ENCODE measurements at regions not wholly inside any gene's neighbourhood (a gene's known extent, or its start where the extent isn't known, plus 50 kb on each side); places are given as distances from the start of the nearest gene placed in this dataset.

- DNase-seq (ENCODE audit: low read depth), result peak; percentile 24
Observed at GRCh38 chr10:108862676-108863350, 1060.5 kb downstream of the XPNPEP1 start.

GRCh38 chr10:108861181-108861754, 1062.0 kb downstream of the XPNPEP1 start:
- no peak for DNase-seq (ENCODE audit: low read depth)

- no peak for DNase-seq (ENCODE audit: low read depth)
Observed at GRCh38 chr10:108852211-108852610, 1071.1 kb downstream of the XPNPEP1 start.

- DNase-seq (ENCODE audit: low read depth), result no peak
Observed at GRCh38 chr10:108850138-108850854, 1073.0 kb downstream of the XPNPEP1 start.

- no peak for DNase-seq (ENCODE audit: low read depth)
Observed at GRCh38 chr10:108849688-108850087, 1073.6 kb downstream of the XPNPEP1 start.

- DNase-seq (ENCODE audit: low read depth), result no peak
Observed at GRCh38 chr10:108849186-108849585, 1074.1 kb downstream of the XPNPEP1 start.

DNA sequence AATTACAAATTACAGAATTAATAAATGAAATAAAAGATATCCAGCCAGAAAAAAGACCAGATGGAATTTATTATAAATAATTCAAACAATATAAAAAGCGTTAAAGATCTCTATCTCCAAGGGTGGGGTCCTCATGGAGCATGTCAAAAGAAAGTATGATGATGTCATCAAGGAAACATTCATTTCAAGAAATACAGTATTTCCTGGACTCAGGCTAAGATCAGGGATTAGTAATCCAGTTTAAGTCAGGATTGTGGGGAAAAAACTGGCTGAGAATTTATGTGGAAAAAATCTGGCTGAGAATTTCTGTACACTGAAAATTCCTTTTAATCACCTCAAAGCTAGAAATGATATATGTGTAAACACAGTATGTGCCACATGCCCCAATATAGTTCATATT, 1075.3 kb downstream of the XPNPEP1 start:
- DNase-seq (ENCODE audit: low read depth), result peak; percentile 11

- DNase-seq (ENCODE audit: low read depth), result no peak
Observed at GRCh38 chr10:108840944-108841343, 1082.4 kb downstream of the XPNPEP1 start.

- no peak for DNase-seq (ENCODE audit: low read depth)
Observed at GRCh38 chr10:108836362-108836761, 1086.9 kb downstream of the XPNPEP1 start.

- DNase-seq (ENCODE audit: low read depth), result no peak
Observed at GRCh38 chr10:108822026-108822425, 1101.3 kb downstream of the XPNPEP1 start.

- DNase-seq (ENCODE audit: low read depth), result no peak
Observed at GRCh38 chr10:108819302-108819701, 1104.0 kb downstream of the XPNPEP1 start.

GRCh38 chr10:108817584-108817983, 1105.7 kb downstream of the XPNPEP1 start:
- DNase-seq (ENCODE audit: low read depth), result peak; percentile 11

DNA sequence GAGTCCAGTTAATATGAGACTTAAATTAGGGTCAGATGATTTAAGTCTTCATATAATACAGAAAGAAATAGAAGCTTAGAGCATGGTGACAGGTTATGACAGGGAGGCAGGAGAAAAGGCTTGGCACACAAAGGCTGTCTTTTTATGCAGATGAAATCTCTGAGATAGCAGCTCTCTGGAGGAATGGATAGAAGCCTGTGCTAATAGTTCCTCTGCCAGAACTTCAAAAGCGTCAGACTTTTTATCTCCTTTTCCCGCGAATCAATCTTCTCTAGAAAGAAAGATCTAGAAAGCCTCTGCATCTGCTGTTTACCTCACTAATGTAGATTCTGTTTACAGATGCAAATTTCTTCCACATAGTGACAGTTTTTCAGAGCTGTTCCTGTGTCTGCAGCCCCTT, 1106.2 kb downstream of the XPNPEP1 start:
- DNase-seq (ENCODE audit: low read depth), result no peak

GRCh38 chr10:108812906-108813305, 1110.4 kb downstream of the XPNPEP1 start:
- no peak for DNase-seq (ENCODE audit: low read depth)

GRCh38 chr10:108812296-108812695, 1111.0 kb downstream of the XPNPEP1 start:
- DNase-seq (ENCODE audit: low read depth), result peak; percentile 80

DNA sequence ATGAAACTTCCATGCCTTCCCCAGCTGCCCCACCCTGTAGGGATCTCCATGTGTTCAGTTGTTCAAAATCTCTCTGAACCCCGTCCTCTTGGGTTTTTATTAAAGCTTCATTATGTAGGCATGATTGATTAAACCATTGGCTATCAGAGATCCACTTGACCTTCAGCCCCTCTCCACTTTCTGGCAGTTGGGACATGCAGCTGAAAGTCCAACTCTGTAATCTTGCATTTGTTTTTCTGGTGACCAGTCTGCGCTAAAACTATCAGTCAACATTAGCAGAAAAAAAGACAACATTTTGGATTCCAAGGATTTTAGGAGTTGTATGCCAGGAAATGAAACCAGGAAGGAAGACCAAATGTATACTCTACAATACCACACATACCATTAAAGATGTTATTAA, 1115.1 kb downstream of the XPNPEP1 start:
- no peak for DNase-seq (ENCODE audit: low read depth)

DNA sequence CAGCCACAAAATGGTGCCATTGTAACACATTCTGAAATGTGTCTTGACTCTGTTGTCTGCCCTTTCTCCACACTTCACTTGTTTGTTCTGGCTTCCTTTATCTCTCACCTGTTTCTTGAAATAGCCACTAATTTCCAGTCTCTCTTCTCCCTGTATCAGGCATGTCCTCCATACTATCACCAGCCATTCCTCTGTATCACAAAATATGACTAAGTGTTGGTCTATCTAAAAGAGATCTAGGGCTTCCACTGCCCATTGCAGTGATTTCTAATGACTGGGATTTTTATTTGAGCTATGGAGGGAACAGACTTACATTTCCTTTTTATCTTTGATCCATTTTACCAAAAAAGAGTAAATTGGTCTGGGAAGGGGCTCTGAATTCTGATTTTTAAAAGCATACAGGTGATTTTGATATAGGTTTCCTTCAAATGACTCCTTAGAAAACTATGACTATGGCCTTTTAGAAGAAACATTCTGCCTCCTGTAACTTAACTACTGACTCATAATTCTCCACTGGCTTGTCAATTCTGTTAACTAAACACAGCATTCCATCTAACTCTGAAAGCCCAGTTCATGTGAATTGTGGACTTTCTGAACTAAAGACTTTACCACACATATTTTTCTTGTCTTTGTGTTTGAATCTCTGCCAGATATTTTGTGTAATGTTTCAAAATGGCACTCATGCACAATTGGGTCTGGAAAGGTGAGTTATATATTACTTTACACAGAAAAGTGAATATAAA, 1121.4 kb downstream of the XPNPEP1 start:
- peak; percentile 81 for DNase-seq (ENCODE audit: low read depth)

- DNase-seq (ENCODE audit: low read depth), result no peak
Observed at GRCh38 chr10:108801220-108801619, 1122.1 kb downstream of the XPNPEP1 start.

DNA sequence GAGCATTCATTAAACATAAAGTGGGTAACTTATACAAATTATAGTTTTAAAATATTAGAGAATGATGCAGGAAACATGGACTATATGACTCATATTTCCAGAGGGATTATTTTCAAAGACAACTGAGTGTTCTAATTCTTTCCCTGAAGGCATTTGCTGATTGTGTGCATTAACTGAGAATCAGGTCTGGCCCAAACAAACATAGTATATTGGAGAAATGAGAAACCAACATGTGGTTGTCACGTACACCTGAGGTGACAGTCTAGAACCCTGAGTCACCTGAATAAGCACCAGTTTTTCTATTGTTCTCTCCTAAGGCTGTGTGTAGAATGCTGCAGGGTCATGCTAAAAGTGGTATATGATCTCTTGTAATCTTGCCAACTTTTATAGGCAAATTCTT, 1125.7 kb downstream of the XPNPEP1 start:
- DNase-seq (ENCODE audit: low read depth), result no peak

DNA sequence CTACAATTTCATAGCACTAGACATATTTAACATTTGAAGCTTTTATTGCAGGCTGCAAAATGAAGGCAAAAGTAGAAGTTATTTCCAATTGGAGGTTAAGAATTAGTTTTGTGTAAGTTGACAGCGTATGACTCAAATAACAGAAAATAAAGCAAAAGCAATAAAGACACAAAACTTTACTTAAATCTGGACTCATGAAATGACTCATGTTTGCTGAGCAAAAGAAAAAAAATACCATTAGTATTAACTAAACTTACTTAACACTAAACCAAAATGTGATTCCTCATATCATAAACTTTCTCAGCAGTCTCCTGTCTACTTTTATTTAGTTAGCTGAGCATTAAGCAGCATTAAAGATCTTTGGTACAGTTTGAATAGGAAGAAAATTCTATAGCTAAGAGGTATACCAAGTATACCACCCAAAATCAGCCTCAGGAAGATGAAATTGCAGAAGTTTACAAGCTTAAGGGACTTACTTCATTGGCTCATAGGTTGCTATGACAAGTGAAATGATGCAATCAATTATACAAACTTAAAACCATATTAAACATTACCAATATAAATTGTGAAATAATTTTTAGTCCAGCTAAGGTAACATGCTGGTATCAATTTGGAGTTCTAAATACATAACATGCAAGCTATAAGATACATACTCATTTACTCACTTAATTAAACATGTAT, 1131.4 kb downstream of the XPNPEP1 start:
- peak; percentile 57 for DNase-seq (ENCODE audit: low read depth)

GRCh38 chr10:108791030-108791429, 1132.3 kb downstream of the XPNPEP1 start:
- DNase-seq (ENCODE audit: low read depth), result no peak

GRCh38 chr10:108789919-108790318, 1133.4 kb downstream of the XPNPEP1 start:
- peak; percentile 66 for DNase-seq (ENCODE audit: low read depth)

Measured in EH (cell line).